OCI-LY3 (cell line): ENCODE measurements at regions not wholly inside any gene's neighbourhood (a gene's known extent, or its start where the extent isn't known, plus 50 kb on each side); places are given as distances from the start of the nearest gene placed in this dataset.

ENCODE experiments used
- H2AFZ ChIP-seq: fragments of 200-600, 300-600 bp; shearing (Covaris generic); 2 replicates; pipeline ENCODE4 v1.6.0; 2014; ENCODE audit warnings: antibody characterized with exemption, low read depth, low read length
- H3K27ac ChIP-seq: fragments of 200-600, 300-600 bp; sonication (generic); 2 replicates; pipeline ENCODE4 v1.5.1; 2014; ENCODE audit warnings: mild to moderate bottlenecking, low read length, moderate library complexity, mixed read lengths
- H3K27me3 ChIP-seq: fragments of 200-600, 300-600 bp; sonication (generic); 2 replicates; pipeline ENCODE4 v1.6.1; 2014; ENCODE audit warnings: low read depth, low read length, mixed read lengths
- H3K36me3 ChIP-seq: fragments of 200-600, 300-600 bp; sonication (generic); replicated peaks from 2 replicates; pipeline ENCODE3; 2014; ENCODE audit warnings: low read depth, low read length, mixed read lengths
- H3K4me1 ChIP-seq: fragments of 300-600, 200-600 bp; sonication (generic); 2 replicates; pipeline ENCODE4 v1.6.1; 2014; ENCODE audit warnings: low read length, mixed read lengths
- H3K4me2 ChIP-seq: fragments of 200-600, 300-600 bp; sonication (generic); 2 replicates; pipeline ENCODE4 v1.6.1; 2014; ENCODE audit warnings: low read length, mixed read lengths
- H3K4me3 ChIP-seq: fragments of 300-600, 200-600 bp; sonication (generic); 2 replicates; pipeline ENCODE4 v1.5.1; 2014; ENCODE audit warnings: antibody characterized with exemption, mild to moderate bottlenecking, low read length, moderate library complexity
- H3K79me2 ChIP-seq: fragments of 300-600, 200-600 bp; shearing (Covaris generic); 2 replicates; pipeline ENCODE4 v1.6.1; 2014; ENCODE audit warnings: mild to moderate bottlenecking, low read length, mixed read lengths
- H3K9ac ChIP-seq: fragments of 300-600, 200-600 bp; shearing (Covaris generic); 2 replicates; pipeline ENCODE4 v1.6.0; 2014; ENCODE audit warnings: mild to moderate bottlenecking, low read length, moderate library complexity
- H3K9me3 ChIP-seq: fragments of 200-600, 300-600 bp; shearing (Covaris generic); 2 replicates; pipeline ENCODE4 v1.6.1; 2014; ENCODE audit warnings: low read length, mixed read lengths; ENCODE audit not compliant: insufficient read depth
- H4K20me1 ChIP-seq: fragments of 200-600, 300-600 bp; sonication (generic); 2 replicates; pipeline ENCODE4 v1.6.1; 2016; ENCODE audit warnings: low read length, mixed read lengths; ENCODE audit not compliant: insufficient read depth
- CTCF ChIP-seq: fragments of 200-600, 300-600 bp; sonication (generic); IDR thresholded peaks from 2 replicates; pipeline ENCODE4 v1.5.1; 2014; ENCODE audit warnings: antibody characterized with exemption, low read length, low read depth
- EZH2phosphoT487 ChIP-seq: fragments of 200-600 bp; shearing (Covaris generic); IDR thresholded peaks from 2 replicates; pipeline ENCODE4 v1.6.1; 2018; ENCODE audit warnings: antibody characterized with exemption, mixed run types, low read depth

DNA sequence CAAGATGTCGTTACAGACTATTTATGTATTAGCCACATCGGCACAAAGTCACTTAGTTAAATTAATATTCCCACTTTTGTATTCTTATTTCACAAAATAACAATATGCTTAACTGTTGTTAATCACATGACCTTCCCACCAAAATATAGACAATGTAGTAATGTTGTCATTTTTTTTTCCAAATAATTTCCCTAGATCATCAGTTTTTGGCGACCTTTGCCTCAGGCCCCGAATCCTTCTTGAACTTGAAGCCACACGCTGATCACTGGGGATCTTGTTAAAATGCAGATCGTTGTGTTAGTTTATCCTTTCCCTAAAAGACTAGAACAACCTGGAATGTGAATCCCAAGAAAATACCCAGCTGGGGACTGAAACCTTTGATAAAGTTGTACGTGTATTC, 497.6 kb downstream of the SUCLG1 start:
- Histone ChIP-seq H3K4me3 (no peak overlapping the region), H2AFZ (no peak overlapping the region), H3K4me1 (no peaks in the 10 kb centered on the region), H3K27me3 (no peaks in the 10 kb centered on the region), H3K27ac (no peak overlapping the region), H4K20me1 (no peaks in the 10 kb centered on the region), H3K79me2 (no peaks in the 10 kb centered on the region), H3K9me3 (no peaks in the 10 kb centered on the region), H3K36me3 (no peaks in the 10 kb centered on the region), H3K9ac (no peak overlapping the region), H3K4me2 (no peak overlapping the region)
- TF ChIP-seq CTCF (no peak), EZH2phosphoT487 (no peak)

DNA sequence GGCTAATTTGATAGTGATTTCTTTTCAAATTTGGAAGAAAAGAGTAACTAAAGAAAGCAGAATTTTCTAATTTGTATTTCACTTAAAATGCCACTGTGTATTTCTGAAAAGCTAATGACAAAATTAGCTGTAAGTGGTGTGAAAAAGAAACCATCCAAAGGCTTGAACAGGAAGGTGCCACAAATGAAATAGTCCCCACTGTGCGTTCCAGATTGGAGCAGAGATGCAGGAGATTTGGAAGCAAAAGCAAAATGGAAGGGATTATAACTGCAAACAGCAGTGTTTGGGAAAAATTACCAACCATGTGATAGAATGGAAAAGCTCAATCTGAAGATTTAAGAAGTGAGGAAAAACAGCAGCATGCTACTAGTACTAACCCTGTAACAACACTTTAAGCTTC, 498.7 kb downstream of the SUCLG1 start:
- no peak for TF ChIP-seq CTCF
- TF ChIP-seq EZH2phosphoT487, result no peak
- Histone ChIP-seq H3K4me2 (no peak overlapping the region), H3K27me3 (no peaks in the 10 kb centered on the region), H2AFZ (no peak overlapping the region), H3K9me3 (no peaks in the 10 kb centered on the region), H4K20me1 (no peaks in the 10 kb centered on the region), H3K27ac (no peak overlapping the region), H3K4me1 (no peaks in the 10 kb centered on the region), H3K79me2 (no peaks in the 10 kb centered on the region), H3K9ac (no peak overlapping the region), H3K36me3 (no peaks in the 10 kb centered on the region), H3K4me3 (no peak overlapping the region)

DNA sequence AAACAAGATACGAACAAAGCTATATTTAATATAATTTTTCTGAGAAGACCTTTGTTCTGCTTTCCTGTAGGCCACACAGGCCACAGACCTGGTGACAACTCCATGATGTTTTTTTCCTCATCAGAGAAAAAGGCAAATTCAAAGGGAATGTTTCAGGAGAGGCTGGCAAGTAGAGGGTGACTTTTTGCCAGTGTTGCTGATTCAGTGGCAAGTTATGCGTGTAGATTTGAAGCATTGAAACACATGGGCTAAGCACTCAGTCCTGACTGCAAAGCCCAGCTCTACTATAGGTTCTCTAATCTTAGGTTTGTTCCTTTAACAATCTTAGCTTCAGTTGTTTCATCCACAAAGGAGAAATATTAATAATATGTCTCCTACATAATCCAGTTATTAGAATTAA, 499.8 kb downstream of the SUCLG1 start:
- no peak for TF ChIP-seq CTCF
- TF ChIP-seq EZH2phosphoT487, result no peak

DNA sequence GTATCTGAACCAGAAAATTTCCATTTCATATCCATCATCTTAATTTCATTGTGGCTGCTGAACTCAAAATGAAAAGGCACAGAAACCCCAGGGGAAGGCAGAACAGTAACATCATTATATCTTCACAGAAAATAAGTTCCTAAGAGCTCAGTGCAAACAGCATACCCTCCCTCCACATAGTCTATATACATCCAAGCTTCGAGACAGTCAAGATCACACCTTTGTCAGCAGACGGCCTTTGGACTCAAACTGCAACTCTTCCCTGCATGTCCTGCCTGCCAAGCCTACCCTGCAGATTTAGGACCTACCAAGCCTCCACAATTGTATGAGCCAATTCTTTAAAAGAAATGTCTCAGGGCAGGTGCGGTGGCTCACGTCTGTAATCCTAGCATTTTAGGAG, 502.1 kb downstream of the SUCLG1 start:
- no peak overlapping the region for H3K27ac ChIP-seq
- H3K4me3 ChIP-seq, result no peak overlapping the region
- H3K27me3 ChIP-seq, result no peaks in the 10 kb centered on the region
- H3K36me3 ChIP-seq, result no peaks in the 10 kb centered on the region
- H3K9ac ChIP-seq, result no peak overlapping the region
- no peaks in the 10 kb centered on the region for H3K4me1 ChIP-seq
- H4K20me1 ChIP-seq, result no peaks in the 10 kb centered on the region
- no peak overlapping the region for H3K4me2 ChIP-seq
- H2AFZ ChIP-seq, result no peak overlapping the region
- H3K79me2 ChIP-seq, result no peaks in the 10 kb centered on the region
- H3K9me3 ChIP-seq, result no peaks in the 10 kb centered on the region
- TF ChIP-seq EZH2phosphoT487 (no peak), CTCF (no peak)

More for the DNA sequence above, 499.8 kb downstream of the SUCLG1 start:
- Histone ChIP-seq H3K4me2 (no peak overlapping the region), H3K4me1 (no peaks in the 10 kb centered on the region), H2AFZ (no peak overlapping the region), H3K79me2 (no peaks in the 10 kb centered on the region), H3K9me3 (no peaks in the 10 kb centered on the region), H3K9ac (no peak overlapping the region), H3K27ac (no peak overlapping the region), H3K27me3 (no peaks in the 10 kb centered on the region), H4K20me1 (no peaks in the 10 kb centered on the region), H3K36me3 (no peaks in the 10 kb centered on the region), H3K4me3 (no peak overlapping the region)
